ENCODE measurements at regions not wholly inside any gene's neighbourhood (a gene's known extent, or its start where the extent isn't known, plus 50 kb on each side); places are given as distances from the start of the nearest gene placed in this dataset.

DNA sequence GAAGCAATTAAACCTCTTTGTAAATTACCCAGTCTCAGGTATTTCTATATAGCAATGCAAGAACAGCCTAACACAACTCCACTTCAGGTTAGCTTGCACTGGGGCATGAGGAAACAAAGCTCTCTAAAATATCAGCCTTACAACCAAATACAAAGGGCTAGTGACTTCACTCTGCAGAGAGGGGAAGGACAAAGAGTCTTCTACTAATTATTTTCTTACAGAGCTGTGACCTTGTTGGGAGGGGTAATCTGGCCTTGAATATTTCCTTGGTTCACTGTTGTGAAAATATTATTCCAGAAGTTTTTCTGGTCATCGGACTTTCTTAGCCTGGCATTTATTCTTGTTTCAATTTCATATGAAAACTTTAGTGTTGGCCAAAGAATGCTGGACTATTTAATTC, 334.4 kb upstream of the CTNNB1 start:
- H3K4me2 ChIP-seq (ENCODE audit: unreplicated experiment), result no peak overlapping the region
- in situ Hi-C loops (cut with MboI), result no loop called here
- no peak for TF ChIP-seq EZH2phosphoT487 (IDR thresholded peaks at IDR 0.05; ENCODE audit: insufficient read depth, low read depth)
- no peak for TF ChIP-seq EZH2 (IDR thresholded peaks at IDR 0.05; ENCODE audit: insufficient read depth, poor library complexity, severe bottlenecking)

DNA sequence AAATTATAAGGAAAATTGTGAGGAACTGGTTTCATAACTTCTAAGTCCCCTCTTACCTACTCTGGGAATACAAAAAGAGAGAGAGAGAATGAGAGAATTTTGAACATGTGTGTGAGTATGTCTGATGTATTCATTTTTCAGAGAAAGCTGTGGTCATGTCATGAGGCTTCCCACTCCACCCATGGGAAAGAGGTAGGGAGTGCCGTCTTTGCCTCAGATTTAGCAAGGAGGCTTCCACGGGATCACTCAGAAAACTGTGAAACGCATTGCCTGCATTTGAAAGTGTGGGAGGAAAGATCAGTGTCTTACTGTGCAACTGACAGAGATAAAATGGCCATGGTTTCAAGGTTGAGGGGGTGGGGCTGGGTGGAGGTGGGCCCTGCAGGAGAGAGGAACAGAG, 331.5 kb upstream of the CTNNB1 start:
- no peaks in the 10 kb centered on the region for H3K79me2 ChIP-seq (ENCODE audit: insufficient read depth)
- H2AFZ ChIP-seq, result no peak overlapping the region
- H3K9me3 ChIP-seq (ENCODE audit: low read depth), result no peaks in the 10 kb centered on the region
- no peaks in the 10 kb centered on the region for H3K27me3 ChIP-seq (replicated peaks; ENCODE audit: insufficient read depth)
- H3K4me1 ChIP-seq (ENCODE audit: insufficient read depth), result no peaks in the 10 kb centered on the region
- no peak overlapping the region for H3K4me3 ChIP-seq
- no peak overlapping the region for H3K27ac ChIP-seq
- DNase-seq, result no peak
- no peaks in the 10 kb centered on the region for H3F3A ChIP-seq (ENCODE audit: insufficient read depth)
- 44 to 53% methylated on average over 3 of the region's 3 CpGs for WGBS, 2 experiments (ENCODE audit: low coverage in 1 of 2, low lambda C conversion rate in 2 of 2, missing lambda C conversion rate in 2 of 2)
- no peaks in the 10 kb centered on the region for H3K9me2 ChIP-seq (ENCODE audit: insufficient read depth)
- H3K4me2 ChIP-seq (ENCODE audit: unreplicated experiment), result no peak overlapping the region
- TF ChIP-seq EZH2 (IDR thresholded peaks at IDR 0.05; ENCODE audit: insufficient read depth, poor library complexity, severe bottlenecking), result no peak
- no peak for TF ChIP-seq EZH2phosphoT487 (IDR thresholded peaks at IDR 0.05; ENCODE audit: insufficient read depth, low read depth)
- no peaks in the 10 kb centered on the region for H3K36me3 ChIP-seq (ENCODE audit: low read depth)
- no peaks in the 10 kb centered on the region for H4K20me1 ChIP-seq (ENCODE audit: insufficient read depth)
- no peak overlapping the region for H3K9ac ChIP-seq
- in situ Hi-C loops (cut with MboI), result no loop called here

More for the DNA sequence above, 334.4 kb upstream of the CTNNB1 start:
- H3K27ac ChIP-seq, result no peak overlapping the region
- no peaks in the 10 kb centered on the region for H3F3A ChIP-seq (ENCODE audit: insufficient read depth)
- no peak overlapping the region for H3K9ac ChIP-seq
- H3K36me3 ChIP-seq (ENCODE audit: low read depth), result no peaks in the 10 kb centered on the region
- WGBS, 2 experiments (ENCODE audit: low coverage in 1 of 2, low lambda C conversion rate in 2 of 2, missing lambda C conversion rate in 2 of 2), result 0% methylated on average over 1 of the region's 1 CpG
- no peaks in the 10 kb centered on the region for H3K27me3 ChIP-seq (replicated peaks; ENCODE audit: insufficient read depth)
- no peaks in the 10 kb centered on the region for H3K4me1 ChIP-seq (ENCODE audit: insufficient read depth)
- no peaks in the 10 kb centered on the region for H3K9me2 ChIP-seq (ENCODE audit: insufficient read depth)
- no peak overlapping the region for H2AFZ ChIP-seq
- H4K20me1 ChIP-seq (ENCODE audit: insufficient read depth), result no peaks in the 10 kb centered on the region
- no peaks in the 10 kb centered on the region for H3K79me2 ChIP-seq (ENCODE audit: insufficient read depth)
- no peak for DNase-seq
- H3K4me3 ChIP-seq, result no peak overlapping the region
- H3K9me3 ChIP-seq (ENCODE audit: low read depth), result no peaks in the 10 kb centered on the region

DNA sequence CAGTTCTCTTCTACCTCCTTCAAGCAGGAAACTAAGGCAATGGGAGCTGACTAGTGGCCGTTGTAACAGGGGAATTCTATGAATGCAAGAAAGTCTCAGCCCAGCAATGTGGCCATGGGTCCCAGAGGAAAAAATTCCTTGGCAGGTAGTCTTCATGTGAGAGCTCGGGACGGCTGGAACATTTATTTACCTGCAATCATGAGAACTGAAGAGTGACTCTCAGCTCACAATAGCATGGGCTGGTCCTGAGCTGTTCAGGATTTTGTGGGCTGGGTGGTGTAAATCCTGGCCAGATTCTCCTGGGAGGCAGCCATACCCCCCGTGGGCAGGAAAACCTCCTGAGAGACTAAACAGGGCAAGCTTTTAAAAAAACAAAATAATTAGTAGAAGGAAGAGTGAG, 330.3 kb upstream of the CTNNB1 start:
- no peak overlapping the region for H2AFZ ChIP-seq
- TF ChIP-seq EZH2phosphoT487 (IDR thresholded peaks at IDR 0.05; ENCODE audit: insufficient read depth, low read depth) (no peak), EZH2 (IDR thresholded peaks at IDR 0.05; ENCODE audit: insufficient read depth, poor library complexity, severe bottlenecking) (no peak)
- H3K4me1 ChIP-seq (ENCODE audit: insufficient read depth), result no peaks in the 10 kb centered on the region
- no peaks in the 10 kb centered on the region for H3K79me2 ChIP-seq (ENCODE audit: insufficient read depth)
- H3F3A ChIP-seq (ENCODE audit: insufficient read depth), result no peaks in the 10 kb centered on the region
- H3K36me3 ChIP-seq (ENCODE audit: low read depth), result no peaks in the 10 kb centered on the region
- H4K20me1 ChIP-seq (ENCODE audit: insufficient read depth), result no peaks in the 10 kb centered on the region
- no peak overlapping the region for H3K4me2 ChIP-seq (ENCODE audit: unreplicated experiment)
- in situ Hi-C loops (cut with MboI), result no loop called here
- H3K9me2 ChIP-seq (ENCODE audit: insufficient read depth), result no peaks in the 10 kb centered on the region
- H3K9me3 ChIP-seq (ENCODE audit: low read depth), result no peaks in the 10 kb centered on the region
- H3K4me3 ChIP-seq, result no peak overlapping the region
- no peak for DNase-seq
- H3K9ac ChIP-seq, result no peak overlapping the region
- H3K27ac ChIP-seq, result no peak overlapping the region
- WGBS, 2 experiments (ENCODE audit: low coverage in 1 of 2, low lambda C conversion rate in 2 of 2, missing lambda C conversion rate in 2 of 2), result 24 to 42% methylated on average over 4 of the region's 4 CpGs
- H3K27me3 ChIP-seq (replicated peaks; ENCODE audit: insufficient read depth), result no peaks in the 10 kb centered on the region

DNA sequence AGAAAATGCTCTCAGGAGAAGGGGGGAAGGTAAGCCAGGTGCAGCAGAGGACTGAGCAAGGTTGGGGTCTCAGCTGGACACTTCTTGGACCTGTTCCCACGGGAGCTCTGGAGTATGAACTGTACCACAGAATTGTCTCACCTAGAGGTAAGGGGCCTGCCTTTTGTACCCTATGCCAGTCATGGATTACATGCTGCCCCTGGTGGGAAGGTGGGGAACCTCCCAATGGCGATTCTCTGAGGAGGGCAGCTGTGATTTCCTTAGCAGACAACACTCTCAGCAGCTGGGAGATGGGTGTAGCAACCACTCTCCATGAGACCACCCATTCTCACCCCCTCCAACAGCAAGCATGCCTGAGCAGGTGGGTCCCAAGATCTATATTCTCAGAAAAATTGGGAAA, 329.4 kb upstream of the CTNNB1 start:
- no peaks in the 10 kb centered on the region for H3K9me3 ChIP-seq (ENCODE audit: low read depth)
- TF ChIP-seq EZH2 (IDR thresholded peaks at IDR 0.05; ENCODE audit: insufficient read depth, poor library complexity, severe bottlenecking) (no peak), EZH2phosphoT487 (IDR thresholded peaks at IDR 0.05; ENCODE audit: insufficient read depth, low read depth) (no peak)
- no peak overlapping the region for H3K27ac ChIP-seq
- H4K20me1 ChIP-seq (ENCODE audit: insufficient read depth), result no peaks in the 10 kb centered on the region
- H3K4me1 ChIP-seq (ENCODE audit: insufficient read depth), result no peaks in the 10 kb centered on the region
- no peak overlapping the region for H3K9ac ChIP-seq
- H3K9me2 ChIP-seq (ENCODE audit: insufficient read depth), result no peaks in the 10 kb centered on the region
- in situ Hi-C loops (cut with MboI), result no loop called here
- no peak overlapping the region for H3K4me3 ChIP-seq
- 22 to 25% methylated on average over 2 of the region's 2 CpGs for WGBS, 2 experiments (ENCODE audit: low coverage in 1 of 2, low lambda C conversion rate in 2 of 2, missing lambda C conversion rate in 2 of 2)
- H3F3A ChIP-seq (ENCODE audit: insufficient read depth), result no peaks in the 10 kb centered on the region
- no peak for DNase-seq
- no peak overlapping the region for H2AFZ ChIP-seq
- H3K79me2 ChIP-seq (ENCODE audit: insufficient read depth), result no peaks in the 10 kb centered on the region
- no peak overlapping the region for H3K4me2 ChIP-seq (ENCODE audit: unreplicated experiment)
- no peaks in the 10 kb centered on the region for H3K27me3 ChIP-seq (replicated peaks; ENCODE audit: insufficient read depth)
- H3K36me3 ChIP-seq (ENCODE audit: low read depth), result no peaks in the 10 kb centered on the region

DNA sequence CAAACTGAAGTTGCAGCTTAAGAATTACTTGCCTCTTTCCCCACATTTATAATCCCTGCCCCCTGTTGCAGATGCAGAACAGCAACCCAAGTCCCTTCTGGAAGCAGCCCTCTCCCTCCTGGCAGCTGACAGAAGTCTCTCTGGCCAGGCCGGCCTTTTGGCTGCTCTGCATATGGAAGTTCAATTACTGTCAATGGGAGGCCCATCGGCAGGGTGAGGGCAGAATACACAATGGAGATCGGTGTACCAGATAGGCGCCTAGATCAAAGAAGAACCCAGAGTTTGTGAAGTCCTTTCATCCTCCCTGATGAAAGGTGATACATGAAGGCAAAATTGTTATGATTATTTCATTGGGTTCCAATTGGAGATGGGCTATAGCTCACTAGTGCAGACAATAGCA, 327.9 kb upstream of the CTNNB1 start:
- TF ChIP-seq EZH2phosphoT487 (IDR thresholded peaks at IDR 0.05; ENCODE audit: insufficient read depth, low read depth) (no peak), EZH2 (IDR thresholded peaks at IDR 0.05; ENCODE audit: insufficient read depth, poor library complexity, severe bottlenecking) (no peak)
- WGBS, 2 experiments (ENCODE audit: low coverage in 1 of 2, low lambda C conversion rate in 2 of 2, missing lambda C conversion rate in 2 of 2), result 22 to 29% methylated on average over 4 of the region's 4 CpGs
- DNase-seq, result no peak

More for the DNA sequence above, 327.9 kb upstream of the CTNNB1 start:
- no peaks in the 10 kb centered on the region for H3K27me3 ChIP-seq (replicated peaks; ENCODE audit: insufficient read depth)
- H3K9me3 ChIP-seq (ENCODE audit: low read depth), result no peaks in the 10 kb centered on the region
- H3K79me2 ChIP-seq (ENCODE audit: insufficient read depth), result no peaks in the 10 kb centered on the region
- H3F3A ChIP-seq (ENCODE audit: insufficient read depth), result no peaks in the 10 kb centered on the region
- no peak overlapping the region for H3K4me2 ChIP-seq (ENCODE audit: unreplicated experiment)
- in situ Hi-C loops (cut with MboI), result no loop called here
- H3K9me2 ChIP-seq (ENCODE audit: insufficient read depth), result no peaks in the 10 kb centered on the region
- H4K20me1 ChIP-seq (ENCODE audit: insufficient read depth), result no peaks in the 10 kb centered on the region
- no peaks in the 10 kb centered on the region for H3K36me3 ChIP-seq (ENCODE audit: low read depth)
- H3K27ac ChIP-seq, result no peak overlapping the region
- H3K9ac ChIP-seq, result no peak overlapping the region
- H2AFZ ChIP-seq, result no peak overlapping the region
- H3K4me1 ChIP-seq (ENCODE audit: insufficient read depth), result no peaks in the 10 kb centered on the region
- H3K4me3 ChIP-seq, result no peak overlapping the region
